Thyroid gland (tissue), 4 donors: ENCODE measurements at regions not wholly inside any gene's neighbourhood (a gene's known extent, or its start where the extent isn't known, plus 50 kb on each side); places are given as distances from the start of the nearest gene placed in this dataset.

ENCODE experiments used
- POLR2A ChIP-seq, 2 donors: fragments of 450-650 bp; IDR thresholded peaks; one replicate each; pipeline ENCODE4 v1.6.1; 2017; ENCODE audit warnings: antibody characterized with exemption in 2 of 2, mild to moderate bottlenecking in 2 of 2, moderate library complexity in 1 of 2
- TF ChIP-seq, protein P1 (sequence below), 6 experiments: fragments of 200-600 bp in 3 of 6; fragments of 450-650 bp in 3 of 6; sonication (generic) in 3 of 6; IDR thresholded peaks; one replicate each; pipeline ENCODE4 v1.5.1; 2016 to 2019; ENCODE audit warnings: antibody characterized with exemption in 6 of 6, mild to moderate bottlenecking in 2 of 6, inconsistent platforms in 1 of 6, moderate library complexity in 1 of 6

DNA sequence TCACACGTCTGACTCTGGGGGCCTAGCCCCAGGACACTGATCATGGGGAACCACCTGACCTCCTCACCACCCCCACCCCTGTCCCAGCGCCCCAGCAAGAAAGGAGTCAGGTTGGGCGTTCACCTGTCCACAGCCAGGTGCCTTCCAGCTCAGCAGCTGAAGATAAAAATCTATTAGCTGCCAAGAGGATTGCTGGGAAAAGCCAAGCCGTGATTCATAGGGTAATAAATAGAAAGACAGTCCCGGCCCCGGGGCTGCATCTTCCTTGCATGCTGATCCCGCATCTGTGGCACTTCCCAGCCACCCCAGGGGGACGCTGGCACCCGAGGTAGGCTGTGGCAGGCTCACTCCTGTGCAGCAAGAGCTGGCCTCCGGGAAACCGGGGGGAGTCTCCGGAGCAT, 70.2 kb upstream of the NCOR2 start:
- TF ChIP-seq, protein P1, sequence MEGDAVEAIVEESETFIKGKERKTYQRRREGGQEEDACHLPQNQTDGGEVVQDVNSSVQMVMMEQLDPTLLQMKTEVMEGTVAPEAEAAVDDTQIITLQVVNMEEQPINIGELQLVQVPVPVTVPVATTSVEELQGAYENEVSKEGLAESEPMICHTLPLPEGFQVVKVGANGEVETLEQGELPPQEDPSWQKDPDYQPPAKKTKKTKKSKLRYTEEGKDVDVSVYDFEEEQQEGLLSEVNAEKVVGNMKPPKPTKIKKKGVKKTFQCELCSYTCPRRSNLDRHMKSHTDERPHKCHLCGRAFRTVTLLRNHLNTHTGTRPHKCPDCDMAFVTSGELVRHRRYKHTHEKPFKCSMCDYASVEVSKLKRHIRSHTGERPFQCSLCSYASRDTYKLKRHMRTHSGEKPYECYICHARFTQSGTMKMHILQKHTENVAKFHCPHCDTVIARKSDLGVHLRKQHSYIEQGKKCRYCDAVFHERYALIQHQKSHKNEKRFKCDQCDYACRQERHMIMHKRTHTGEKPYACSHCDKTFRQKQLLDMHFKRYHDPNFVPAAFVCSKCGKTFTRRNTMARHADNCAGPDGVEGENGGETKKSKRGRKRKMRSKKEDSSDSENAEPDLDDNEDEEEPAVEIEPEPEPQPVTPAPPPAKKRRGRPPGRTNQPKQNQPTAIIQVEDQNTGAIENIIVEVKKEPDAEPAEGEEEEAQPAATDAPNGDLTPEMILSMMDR (IDR thresholded peaks at IDR 0.05): no peak
- no peak for TF ChIP-seq POLR2A (IDR thresholded peaks at IDR 0.05)
